ENCODE measurements at regions not wholly inside any gene's neighbourhood (a gene's known extent, or its start where the extent isn't known, plus 50 kb on each side); places are given as distances from the start of the nearest gene placed in this dataset.
A peak's percentile ranks its signal among the peaks of the same experiment; 100 is the strongest.

DNA sequence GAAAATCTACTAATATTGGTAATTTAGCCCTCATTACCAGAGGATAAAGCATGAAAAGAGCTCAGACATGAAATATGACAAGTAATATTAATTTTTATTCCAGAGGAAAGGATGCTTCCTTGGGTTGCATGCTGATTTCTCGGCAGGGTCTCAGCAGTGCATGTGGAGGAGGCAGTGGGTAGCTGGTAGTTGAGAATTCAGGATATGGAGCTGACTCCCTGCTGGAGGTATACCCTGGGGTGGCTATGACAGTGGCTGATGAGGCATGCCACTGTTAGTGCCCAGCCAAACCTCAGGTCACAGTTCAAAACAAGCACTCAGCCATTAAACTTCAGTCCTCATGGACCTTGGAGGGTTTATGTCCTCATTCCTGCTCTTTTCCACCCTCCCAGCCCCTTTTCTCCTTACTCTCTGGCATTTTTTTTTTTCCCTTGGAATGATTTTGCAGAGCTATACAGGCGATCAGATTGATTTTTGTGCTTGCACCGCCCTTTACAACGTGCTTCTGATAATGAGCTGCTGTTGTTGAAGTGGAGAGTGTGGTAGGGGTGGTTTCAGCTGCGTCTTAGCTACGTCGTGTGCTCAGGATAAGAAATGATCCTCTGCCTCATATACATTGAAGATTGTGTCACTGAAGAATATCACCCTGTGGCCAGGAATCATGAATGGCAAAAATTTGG is 761.9 kb upstream of the MMS22L start:
- Histone ChIP-seq H3K4me3 (ENCODE audit: extremely low read depth in 1 of 4, insufficient read depth in 2 of 4, low read depth in 3 of 4, low read length in 4 of 4) (no peak overlapping the region), H3K18ac (ENCODE audit: extremely low read depth, low read length) (peak overlapping the region; percentile 51), H3K4me1 (replicated peaks in 1 of 4; ENCODE audit: control insufficient read depth in 3 of 4, insufficient read depth in 4 of 4, low read length in 3 of 4) (peaks cover 0 to 44% (median 30%) of the 10 kb centered on the region in 4 experiments; a peak in 5 of 7 replicates), H3K23me2 (ENCODE audit: low read depth, low read length) (no peaks in the 10 kb centered on the region), H3K56ac (replicated peaks; ENCODE audit: insufficient read length, low read depth, low read length) (no peak overlapping the region), H3K4ac (replicated peaks; ENCODE audit: insufficient read length, low read depth, low read length) (no peak overlapping the region), H3K23ac (ENCODE audit: insufficient read length) (no peak overlapping the region), H3K79me1 (ENCODE audit: low read depth, low read length) (no peaks in the 10 kb centered on the region), H2BK12ac (ENCODE audit: low read depth, low read length) (no peak overlapping the region), H3K27me3 (replicated peaks in 1 of 4; ENCODE audit: control insufficient read depth in 3 of 4, extremely low read depth in 1 of 4, insufficient read depth in 3 of 4, low read length in 3 of 4) (no peaks in the 10 kb centered on the region), H2AK5ac (ENCODE audit: low read depth, low read length) (no peak overlapping the region; the same call in 1 of the 2 replicates), H4K91ac (replicated peaks; ENCODE audit: insufficient read length, low read length) (peak overlapping the region; percentile 22), H2BK120ac (replicated peaks; ENCODE audit: low read depth, low read length) (peak overlapping the region; percentile 31), H4K20me1 (replicated peaks in 1 of 2; ENCODE audit: control insufficient read depth in 1 of 2, insufficient read depth in 2 of 2, low read length in 2 of 2) (no peaks in the 10 kb centered on the region), H2BK5ac (ENCODE audit: low read depth, low read length) (peak overlapping the region; percentile 67; the same call in 1 of the 2 replicates), H4K5ac (ENCODE audit: insufficient read length, low read depth, low read length) (no peak overlapping the region), H3K14ac (ENCODE audit: insufficient read length) (no peak overlapping the region), H3K9ac (replicated peaks in 1 of 4; ENCODE audit: extremely low read depth in 1 of 4, low read depth in 3 of 4, low read length in 3 of 4) (no peak overlapping the region), H3K9me3 (ENCODE audit: insufficient read depth in 2 of 2, low read depth in 1 of 2, low read length in 1 of 2) (no peaks in the 10 kb centered on the region), H2AFZ (ENCODE audit: low read length) (peak overlapping the region; percentile 8; the same call in 1 of the 2 replicates), H2BK15ac (ENCODE audit: low read length) (no peak overlapping the region), H3K36me3 (ENCODE audit: control insufficient read depth in 2 of 4, insufficient read depth in 4 of 4, low read length in 3 of 4) (no peaks in the 10 kb centered on the region), H3K27ac (ENCODE audit: low read depth, low read length) (no peak overlapping the region), H3K79me2 (ENCODE audit: control insufficient read depth in 1 of 2, insufficient read depth in 2 of 2, low read length in 2 of 2) (no peaks in the 10 kb centered on the region), H3K4me2 (ENCODE audit: insufficient read depth in 1 of 2, low read depth in 2 of 2, low read length in 2 of 2) (0 out of 4 replicates have a peak overlapping the region, but pooled peaks of 1 of the 2 experiments have one; percentile 13), H4K8ac (ENCODE audit: extremely low read depth, insufficient read depth, low read length) (no peak overlapping the region), H2BK20ac (ENCODE audit: low read length) (peak overlapping the region; percentile 93)
- DNase-seq (ENCODE audit: low read depth in 1 of 2, low spot score in 2 of 2) (no peak), FAIRE-seq (no peak)
- ChIA-PET POLR2A (ENCODE audit: partially characterized antibody) (interaction anchor here (0.6 kb wide), 1 partner anchor 89 kb away, joined by 3 read pairs; no protein-coding TSS in a partner anchor), CTCF (ENCODE audit: partially characterized antibody) (interaction anchor here (0.6 to 1.6 kb wide), 9 partner anchors 9 to 727 kb away, joined by 3 to 9 read pairs (median 3); no protein-coding TSS in a partner anchor)
- 73% methylated on average over 7 of the region's 7 CpGs; no CpG with 5 or more reads in 1 of the 2 experiments for WGBS, 2 experiments (ENCODE audit: extremely low coverage in 1 of 2, insufficient coverage in 1 of 2, insufficient read length in 1 of 2, insufficient replicate concordance in 2 of 2, low coverage in 1 of 2, low lambda C conversion rate in 2 of 2, missing lambda C conversion rate in 1 of 2)
- TF ChIP-seq NANOG (IDR thresholded peaks at IDR 0.05; ENCODE audit: insufficient read depth, low read depth, low read length, poor library complexity, severe bottlenecking) (no peak), JUND (IDR thresholded peaks at IDR 0.05; ENCODE audit: low read length) (no peak), PHF8 (conservative IDR thresholded peaks at IDR 0.05; ENCODE audit: low read depth, low read length) (no peak), BACH1 (IDR thresholded peaks at IDR 0.05; ENCODE audit: low read length) (no peak), BRCA1 (IDR thresholded peaks at IDR 0.05; ENCODE audit: low read depth, low read length) (no peak), TBP (IDR thresholded peaks at IDR 0.05; ENCODE audit: low read depth, low read length) (no peak), BCL11A (IDR thresholded peaks at IDR 0.05; ENCODE audit: low read depth in 2 of 2, low read length in 2 of 2) (no peak), ZNF274 (IDR thresholded peaks at IDR 0.05; ENCODE audit: borderline replicate concordance, extremely low read depth, low read length) (no peak), CTBP2 (IDR thresholded peaks at IDR 0.05; ENCODE audit: borderline replicate concordance, insufficient read depth, insufficient read length, low read length) (no peak), SAP30 (IDR thresholded peaks at IDR 0.05; ENCODE audit: insufficient read depth, insufficient replicate concordance, low read length) (no peak), CHD2 (IDR thresholded peaks at IDR 0.05; ENCODE audit: low read length) (no peak), KDM1A (IDR thresholded peaks at IDR 0.05; ENCODE audit: borderline replicate concordance, low read length) (no peak), RBBP5 (IDR thresholded peaks at IDR 0.05; ENCODE audit: borderline replicate concordance, low read depth, low read length) (no peak)
